SK-N-SH treated with all-trans-retinoic acid at 6 μM for 48 hours (cell line): ENCODE measurements at regions not wholly inside any gene's neighbourhood (a gene's known extent, or its start where the extent isn't known, plus 50 kb on each side); places are given as distances from the start of the nearest gene placed in this dataset.

Source experiments
- ARNTL ChIP-seq: fragments of 450-650 bp; formaldehyde crosslinking; IDR thresholded peaks from 2 replicates; pipeline ENCODE4 v1.5.0; 2020; ENCODE audit warnings: low read depth, mild to moderate bottlenecking, moderate library complexity, borderline replicate concordance
- ISL1 ChIP-seq: fragments of 250-450 bp; sonication (Bioruptor Pico); IDR thresholded peaks from 2 replicates; pipeline ENCODE4 v2.1.2; 2022; ENCODE audit warnings: mild to moderate bottlenecking, moderate library complexity
- PATZ1 ChIP-seq: fragments of 250-450 bp; sonication (Bioruptor Pico); IDR thresholded peaks from 2 replicates; pipeline ENCODE4 v1.8.0; 2020; ENCODE audit warnings: mild to moderate bottlenecking, moderate library complexity, borderline replicate concordance
- RARB ChIP-seq: fragments of 250-450 bp; sonication (Bioruptor Pico); IDR thresholded peaks from 2 replicates; pipeline ENCODE4 v1.8.0; 2021; ENCODE audit warnings: mild to moderate bottlenecking, moderate library complexity
- SNAI2 ChIP-seq: fragments of 250-450 bp; sonication (Bioruptor Pico); IDR thresholded peaks from 2 replicates; pipeline ENCODE4 v1.5.0; 2020; ENCODE audit warnings: mild to moderate bottlenecking, moderate library complexity
- TSHZ2 ChIP-seq: fragments of 250-450 bp; sonication (Bioruptor Pico); IDR thresholded peaks from 2 replicates; pipeline ENCODE4 v1.5.0; 2020; ENCODE audit warnings: mild to moderate bottlenecking, moderate library complexity

DNA sequence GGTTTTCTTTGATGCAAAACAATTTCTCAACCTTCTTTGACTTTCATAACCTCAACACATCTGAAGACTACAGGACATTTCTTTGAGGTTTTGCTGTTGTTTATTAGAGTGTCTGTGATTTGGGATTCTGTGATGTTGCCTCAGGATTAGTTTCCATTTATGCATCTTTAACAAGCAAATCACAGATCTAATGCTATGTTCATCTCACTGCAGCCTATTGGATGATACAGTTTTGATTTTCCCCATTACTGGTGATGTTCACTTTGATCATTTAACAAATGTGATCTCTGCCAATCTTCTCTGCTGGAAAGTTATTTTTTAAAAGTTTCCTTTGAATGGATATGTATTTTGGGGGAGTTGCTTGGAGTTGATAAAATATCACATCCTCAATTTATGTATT lies 624.9 kb upstream of the HS3ST1 start:
- TF ChIP-seq TSHZ2 (CRISPR knock-in tag), result no peak
- no peak for TF ChIP-seq SNAI2 (CRISPR knock-in tag)
- no peak for TF ChIP-seq ARNTL (CRISPR knock-in tag)
- TF ChIP-seq PATZ1 (CRISPR knock-in tag), result no peak
- TF ChIP-seq ISL1 (CRISPR knock-in tag), result no peak
- no peak for TF ChIP-seq RARB
